OCI-LY1 (cell line): ENCODE measurements at regions not wholly inside any gene's neighbourhood (a gene's known extent, or its start where the extent isn't known, plus 50 kb on each side); places are given as distances from the start of the nearest gene placed in this dataset.

ENCODE experiments used
- H2AFZ ChIP-seq: fragments of 200-600 bp; sonication (generic), shearing (Covaris generic); 2 replicates; pipeline ENCODE4 v1.6.0; 2014; ENCODE audit warnings: antibody characterized with exemption, mild to moderate bottlenecking, low read length
- H3F3A ChIP-seq: fragments of 200-600 bp; sonication (generic), shearing (Covaris generic); 2 replicates; pipeline ENCODE4 v1.6.0; 2014; ENCODE audit warnings: mild to moderate bottlenecking, antibody characterized with exemption, low read length, moderate library complexity; ENCODE audit not compliant: insufficient read depth
- H3K27ac ChIP-seq: fragments of 200-600 bp; sonication (generic); 2 replicates; pipeline ENCODE4 v1.5.1; 2014; ENCODE audit warnings: low read length, mixed run types, mild to moderate bottlenecking, low read depth; ENCODE audit not compliant: poor library complexity, severe bottlenecking
- H3K27me3 ChIP-seq: fragments of 200-600 bp; sonication (generic); 2 replicates; pipeline ENCODE4 v1.6.0; 2014; ENCODE audit warnings: antibody characterized with exemption, mild to moderate bottlenecking, low read length, moderate library complexity; ENCODE audit not compliant: insufficient read depth
- H3K36me3 ChIP-seq: fragments of 200-600 bp; sonication (generic); 2 replicates; pipeline ENCODE4 v1.6.1; 2014; ENCODE audit warnings: mild to moderate bottlenecking, antibody characterized with exemption, low read length, moderate library complexity, mixed read lengths; ENCODE audit not compliant: insufficient read depth
- H3K4me1 ChIP-seq: fragments of 200-600 bp; sonication (generic); 2 replicates; pipeline ENCODE4 v1.5.1; 2014; ENCODE audit warnings: mild to moderate bottlenecking, low read length, moderate library complexity; ENCODE audit not compliant: insufficient read depth, severe bottlenecking
- H3K4me2 ChIP-seq: fragments of 200-600 bp; sonication (generic), shearing (Covaris generic); 2 replicates; pipeline ENCODE4 v1.6.1; 2014; ENCODE audit warnings: low read length
- H3K4me3 ChIP-seq: fragments of 200-600 bp; sonication (generic); 2 replicates; pipeline ENCODE4 v1.5.1; 2014; ENCODE audit warnings: low read length, low read depth, mild to moderate bottlenecking, mixed read lengths; ENCODE audit not compliant: poor library complexity, severe bottlenecking
- H3K79me2 ChIP-seq: fragments of 200-600 bp; shearing (Covaris generic); 2 replicates; pipeline ENCODE4 v1.6.1; 2016; ENCODE audit warnings: mixed run types, low read length, mixed read lengths; ENCODE audit not compliant: insufficient read depth
- H3K9ac ChIP-seq: fragments of 200-600 bp; sonication (generic), shearing (Covaris generic); 2 replicates; pipeline ENCODE4 v1.6.1; 2014; ENCODE audit warnings: mild to moderate bottlenecking, low read length, mixed read lengths
- H3K9me2 ChIP-seq: fragments of 200-600 bp; sonication (generic), shearing (Covaris generic); 2 replicates; pipeline ENCODE4 v1.6.1; 2014; ENCODE audit warnings: low read depth, mild to moderate bottlenecking, low read length, mixed read lengths
- H3K9me3 ChIP-seq: fragments of 200-600 bp; shearing (Covaris generic); 2 replicates; pipeline ENCODE4 v1.6.1; 2014; ENCODE audit warnings: low read length, mixed read lengths
- H4K20me1 ChIP-seq: fragments of 200-600 bp; sonication (generic), shearing (Covaris generic); 2 replicates; pipeline ENCODE4 v1.6.0; 2016; ENCODE audit warnings: mild to moderate bottlenecking, low read length; ENCODE audit not compliant: insufficient read depth
- CTCF ChIP-seq: fragments of 200-600 bp; sonication (generic), shearing (Covaris generic); IDR thresholded peaks from 2 replicates; pipeline ENCODE4 v1.5.1; 2017; ENCODE audit warnings: mild to moderate bottlenecking, antibody characterized with exemption, low read length, moderate library complexity, mixed read lengths
- EZH2 ChIP-seq: fragments of 200-600 bp; sonication (generic), shearing (Covaris generic); IDR thresholded peaks from 2 replicates; pipeline ENCODE4 v1.8.0; 2017; ENCODE audit warnings: borderline replicate concordance, mixed run types, mild to moderate bottlenecking, antibody characterized with exemption, low read length, moderate library complexity, mixed read lengths

GRCh38 chr5:144060598-144060997 is 109.9 kb downstream of the YIPF5 start:
- no peak overlapping the region for H2AFZ ChIP-seq
- no peak overlapping the region for H3K4me3 ChIP-seq
- no peak overlapping the region for H3K9ac ChIP-seq
- H3K36me3 ChIP-seq: no peaks in the 10 kb centered on the region
- no peaks in the 10 kb centered on the region for H4K20me1 ChIP-seq
- no peak overlapping the region for H3K27ac ChIP-seq
- no peaks in the 10 kb centered on the region for H3F3A ChIP-seq
- H3K9me3 ChIP-seq: no peaks in the 10 kb centered on the region
- no peaks in the 10 kb centered on the region for H3K9me2 ChIP-seq
- H3K79me2 ChIP-seq: no peaks in the 10 kb centered on the region
- H3K27me3 ChIP-seq: no peaks in the 10 kb centered on the region
- H3K4me1 ChIP-seq: no peaks in the 10 kb centered on the region
- H3K4me2 ChIP-seq: no peak overlapping the region
- no peak for TF ChIP-seq EZH2
- no peak for TF ChIP-seq CTCF

DNA sequence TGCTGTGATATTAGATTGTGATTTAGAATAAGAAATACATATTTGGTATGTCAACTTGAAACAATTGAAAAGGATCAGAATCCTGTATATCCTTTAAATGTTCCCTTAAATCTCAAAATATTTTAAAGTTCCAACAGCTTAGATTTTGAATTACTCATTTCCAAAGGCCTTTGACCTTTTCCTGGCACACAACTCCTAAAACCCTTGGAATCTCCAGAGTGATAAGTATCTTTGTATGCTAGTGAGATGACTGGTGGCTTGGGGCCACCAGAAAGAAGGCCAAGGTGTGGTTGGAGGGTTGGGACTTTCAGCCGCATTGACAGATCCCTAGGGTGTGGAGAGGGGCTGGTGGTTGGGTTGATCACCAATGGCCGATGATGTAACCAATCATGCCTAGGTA is 104.7 kb downstream of the YIPF5 start:
- H3F3A ChIP-seq: no peaks in the 10 kb centered on the region
- H3K9ac ChIP-seq: no peak overlapping the region
- H3K4me3 ChIP-seq: no peak overlapping the region
- H3K9me2 ChIP-seq: no peaks in the 10 kb centered on the region
- no peaks in the 10 kb centered on the region for H3K4me1 ChIP-seq
- H2AFZ ChIP-seq: no peak overlapping the region
- H3K9me3 ChIP-seq: no peaks in the 10 kb centered on the region
- no peak overlapping the region for H3K4me2 ChIP-seq
- no peaks in the 10 kb centered on the region for H3K36me3 ChIP-seq
- no peaks in the 10 kb centered on the region for H3K79me2 ChIP-seq
- no peaks in the 10 kb centered on the region for H3K27me3 ChIP-seq
- no peak overlapping the region for H3K27ac ChIP-seq
- TF ChIP-seq CTCF (no peak), EZH2 (no peak)
- no peaks in the 10 kb centered on the region for H4K20me1 ChIP-seq

DNA sequence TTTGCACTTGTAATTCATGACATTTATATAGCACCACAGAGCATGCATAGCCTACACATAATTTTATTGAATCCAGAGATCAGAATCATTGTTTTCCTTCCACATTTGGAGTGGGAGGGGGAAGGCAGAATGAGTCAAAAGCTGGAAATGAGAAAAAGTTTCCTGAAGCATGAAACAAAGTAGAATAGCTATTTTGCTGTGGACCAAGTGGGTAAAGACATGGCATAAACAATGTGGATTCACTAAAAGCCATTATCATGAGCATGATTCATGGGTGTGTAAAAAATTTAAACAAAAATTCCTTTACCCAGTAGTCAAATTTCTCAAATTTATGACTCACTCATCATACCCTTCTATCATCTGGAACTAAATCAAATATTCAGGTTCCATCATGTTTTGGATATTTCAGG is 97.9 kb downstream of the YIPF5 start:
- no peaks in the 10 kb centered on the region for H3F3A ChIP-seq
- TF ChIP-seq EZH2 (no peak), CTCF (no peak)
- no peak overlapping the region for H3K27ac ChIP-seq
- H3K9me3 ChIP-seq: no peaks in the 10 kb centered on the region
- H2AFZ ChIP-seq: no peak overlapping the region
- H3K9ac ChIP-seq: no peak overlapping the region
- no peaks in the 10 kb centered on the region for H4K20me1 ChIP-seq
- no peaks in the 10 kb centered on the region for H3K9me2 ChIP-seq
- H3K4me1 ChIP-seq: no peaks in the 10 kb centered on the region
- no peaks in the 10 kb centered on the region for H3K27me3 ChIP-seq
- H3K4me2 ChIP-seq: no peak overlapping the region
- no peaks in the 10 kb centered on the region for H3K79me2 ChIP-seq
- H3K36me3 ChIP-seq: no peaks in the 10 kb centered on the region
- H3K4me3 ChIP-seq: no peak overlapping the region
